ENCODE measurements at regions not wholly inside any gene's neighbourhood (a gene's known extent, or its start where the extent isn't known, plus 50 kb on each side); places are given as distances from the start of the nearest gene placed in this dataset.

- Histone ChIP-seq H2AFZ (ENCODE audit: low read length) (no peak overlapping the region), H3K4me2 (ENCODE audit: insufficient read depth, insufficient read length, low read length) (no peak overlapping the region), H3T11ph (ENCODE audit: low read length) (no peak overlapping the region), H3K23me2 (ENCODE audit: insufficient read length, low read depth, low read length, poor library complexity, severe bottlenecking) (no peaks in the 10 kb centered on the region), H2BK15ac (ENCODE audit: low read depth, low read length) (no peak overlapping the region), H3K79me1 (ENCODE audit: insufficient read depth, low read depth, low read length, poor library complexity, severe bottlenecking) (no peaks in the 10 kb centered on the region), H3K27ac (ENCODE audit: insufficient read length, low read depth, low read length) (no peak overlapping the region), H3K9ac (ENCODE audit: extremely low read depth, insufficient read length, low read length) (no peak overlapping the region), H3K56ac (ENCODE audit: insufficient read length, low read depth, low read length) (no peak overlapping the region), H4K91ac (ENCODE audit: insufficient read length, low read depth, low read length) (no peak overlapping the region), H3K79me2 (ENCODE audit: insufficient read depth, low read length) (no peaks in the 10 kb centered on the region), H2BK12ac (ENCODE audit: insufficient read length, low read depth, low read length) (no peak overlapping the region), H3K9me3 (ENCODE audit: control insufficient read depth, low read depth, low read length) (no peaks in the 10 kb centered on the region), H2BK5ac (ENCODE audit: insufficient read length, low read length) (no peak overlapping the region), H3K27me3 (ENCODE audit: insufficient read depth, low read length) (no peaks in the 10 kb centered on the region), H3K18ac (ENCODE audit: insufficient read length, low read depth, low read length) (no peak overlapping the region), H4K5ac (ENCODE audit: insufficient read length, low read depth, low read length) (no peak overlapping the region), H3K23ac (ENCODE audit: insufficient read length, low read depth, low read length) (no peak overlapping the region), H4K8ac (replicated peaks; ENCODE audit: insufficient read length, low read depth, low read length) (no peak overlapping the region), H2BK20ac (ENCODE audit: low read depth, low read length, poor library complexity, severe bottlenecking) (no peak overlapping the region), H4K20me1 (ENCODE audit: control insufficient read depth, insufficient read depth, insufficient read length) (no peaks in the 10 kb centered on the region), H2BK120ac (ENCODE audit: low read depth, low read length, poor library complexity, severe bottlenecking) (no peak overlapping the region), H3K4me1 (ENCODE audit: insufficient read depth, low read length) (peaks cover 10% of the 10 kb centered on the region; the same call in 1 of the 2 replicates), H2AK5ac (ENCODE audit: insufficient read length, low read length) (no peak overlapping the region), H3K14ac (ENCODE audit: insufficient read depth, low read length) (no peak overlapping the region), H3K4ac (ENCODE audit: low read depth, low read length) (no peak overlapping the region)
- peaks cover 39 to 40% of the 10 kb centered on the region in 2 experiments for H3K4me1 Mint-ChIP-seq
- no peak for TF ChIP-seq CTCF (conservative IDR thresholded peaks at IDR 0.05)
- peaks cover 7 to 8% of the 10 kb centered on the region in 2 experiments; a peak in 4 of 5 replicates for H3K9me3 Mint-ChIP-seq
- H3K27ac Mint-ChIP-seq = peak overlapping the region in 2 of 3 experiments; percentile 8 to 55; a peak in 3 of 7 replicates
- no peak for DNase-seq
- H3K27me3 Mint-ChIP-seq (ENCODE audit: low read depth) = peaks cover 2% of the 10 kb centered on the region; the same call in 1 of the 2 replicates
- H3K36me3 Mint-ChIP-seq (ENCODE audit: insufficient read depth in 1 of 3, low read depth in 3 of 3) = peaks cover 0 to 16% (median 3%) of the 10 kb centered on the region in 3 experiments; a peak in 3 of 7 replicates
- H3K4me3 Mint-ChIP-seq = no peak overlapping the region; a peak in 1 of 5 replicates
Measured at GRCh38 chr4:41325901-41326300, 69.2 kb downstream of the UCHL1 start.
